SK-N-SH (cell line): ENCODE measurements at regions not wholly inside any gene's neighbourhood (a gene's known extent, or its start where the extent isn't known, plus 50 kb on each side); places are given as distances from the start of the nearest gene placed in this dataset.

ENCODE experiments used
- CTCF ChIA-PET: fragments of 300-600, 350-600 bp; formaldehyde crosslinking; extraction: SDS; loops from one replicate; lab custom pipeline; 2021; lab: Yijun Ruan, JAX
- POLR2A ChIA-PET: fragments of 350-600 bp; sonication (Branson Sonifier 250); formaldehyde crosslinking; extraction: SDS; loops from one replicate; lab custom pipeline; 2020; ENCODE audit warnings: antibody characterized with exemption, inconsistent platforms; lab: Yijun Ruan, JAX
- DNase-seq: peaks from one replicate; pipeline ENCODE4 v3.0.0; 2012
- H2AFZ ChIP-seq: fragments of 200-600 bp; sonication (generic); 2 replicates; pipeline ENCODE4 v1.8.1; 2016; ENCODE audit warnings: antibody characterized with exemption, mild to moderate bottlenecking, low read depth
- H3F3A ChIP-seq: fragments of 200-600 bp; sonication (generic); replicated peaks from 2 replicates; pipeline ENCODE3; 2016; ENCODE audit warnings: antibody characterized with exemption, mild to moderate bottlenecking; ENCODE audit not compliant: insufficient read depth
- H3K27ac ChIP-seq, 2 experiments: fragments of 200-500 bp in 1 of 2; fragments of 200-600 bp in 1 of 2; sonication (Bioruptor generic) in 1 of 2; sonication (generic), shearing (Covaris generic) in 1 of 2; 2 replicates each; pipeline versions ENCODE4 v1.5.1 to v1.6.1; 2014 to 2016; ENCODE audit warnings: low read depth in 2 of 2, inconsistent platforms in 1 of 2, low read length in 1 of 2, mild to moderate bottlenecking in 1 of 2, mixed read lengths in 1 of 2
- H3K27me3 ChIP-seq: fragments of 200-600 bp; sonication (generic), shearing (Covaris generic); 2 replicates; pipeline ENCODE4 v1.6.1; 2016; ENCODE audit warnings: mixed run types; ENCODE audit not compliant: insufficient read depth
- H3K36me3 ChIP-seq, 2 experiments: fragments of 200-500 bp in 1 of 2; fragments of 200-600 bp in 1 of 2; sonication (Bioruptor generic) in 1 of 2; sonication (generic) in 1 of 2; replicated peaks in 1 of 2; 2 replicates each; pipeline versions ENCODE3 to v1.5.1; 2014 to 2016; ENCODE audit warnings: low read length in 1 of 2, mild to moderate bottlenecking in 1 of 2; ENCODE audit not compliant: insufficient read depth in 2 of 2, control insufficient read depth in 1 of 2
- H3K4me1 ChIP-seq, 2 experiments: fragments of 200-500 bp in 1 of 2; fragments of 200-600 bp in 1 of 2; sonication (Bioruptor generic) in 1 of 2; sonication (generic), shearing (Covaris generic) in 1 of 2; 2 replicates each; pipeline versions ENCODE4 v1.5.1 to v1.6.1; 2014 to 2016; ENCODE audit warnings: low read depth in 1 of 2, low read length in 1 of 2, mixed run types in 1 of 2; ENCODE audit not compliant: insufficient read depth in 2 of 2, control insufficient read depth in 1 of 2
- H3K4me2 ChIP-seq: fragments of 200-600 bp; sonication (generic), shearing (Covaris generic); 2 replicates; pipeline ENCODE4 v1.6.1; 2017; ENCODE audit warnings: mixed run types
- H3K4me3 ChIP-seq, 2 experiments: fragments of 200-500 bp in 1 of 2; fragments of 200-600 bp in 1 of 2; sonication (Bioruptor generic) in 1 of 2; sonication (generic), shearing (Covaris generic) in 1 of 2; 2 replicates each; pipeline versions ENCODE4 v1.5.1 to v1.8.1; 2014 to 2016; ENCODE audit warnings: low read depth in 2 of 2, inconsistent platforms in 1 of 2, low read length in 1 of 2, mild to moderate bottlenecking in 1 of 2, mixed read lengths in 1 of 2, moderate library complexity in 1 of 2
- H3K79me2 ChIP-seq: fragments of 200-600 bp; sonication (generic); 2 replicates; pipeline ENCODE4 v1.8.1; 2017; ENCODE audit warnings: mild to moderate bottlenecking; ENCODE audit not compliant: insufficient read depth
- H3K9ac ChIP-seq: fragments of 200-600 bp; sonication (generic); 2 replicates; pipeline ENCODE4 v1.6.1; 2017; ENCODE audit warnings: mixed run types
- H3K9me2 ChIP-seq: fragments of 200-600 bp; sonication (generic); 2 replicates; pipeline ENCODE4 v1.6.1; 2017; ENCODE audit warnings: mixed run types
- H3K9me3 ChIP-seq: fragments of 200-600 bp; sonication (generic); 2 replicates; pipeline ENCODE4 v1.6.1; 2017; ENCODE audit warnings: mixed run types, mild to moderate bottlenecking, moderate library complexity
- H4K20me1 ChIP-seq: fragments of 200-600 bp; sonication (generic); 2 replicates; pipeline ENCODE4 v1.6.1; 2017; ENCODE audit warnings: mild to moderate bottlenecking, mixed run types; ENCODE audit not compliant: insufficient read depth
- EP300 ChIP-seq, 2 experiments: IDR thresholded peaks; 2 replicates each; pipeline versions ENCODE4 v1.4.0 to v1.6.1; 2012; ENCODE audit warnings: borderline replicate concordance in 1 of 2, low read depth in 1 of 2, low read length in 1 of 2
- EZH2phosphoT487 ChIP-seq: fragments of 200-600 bp; sonication (generic); IDR thresholded peaks from 2 replicates; pipeline ENCODE4 v1.6.1; 2017; ENCODE audit warnings: low read depth, mixed run types, mild to moderate bottlenecking, antibody characterized with exemption, moderate library complexity, borderline replicate concordance
- FOXJ3 ChIP-seq: sonication (generic); formaldehyde crosslinking; IDR thresholded peaks from 2 replicates; pipeline ENCODE4 v1.5.1; 2020; ENCODE audit warnings: mild to moderate bottlenecking, missing genetic modification reagents
- FOXM1 ChIP-seq: IDR thresholded peaks from 2 replicates; pipeline ENCODE4 v1.4.0; 2012; ENCODE audit warnings: low read depth, mild to moderate bottlenecking
- GATA2 ChIP-seq: sonication (generic); formaldehyde crosslinking; IDR thresholded peaks from 2 replicates; pipeline ENCODE4 v1.5.0; 2020; ENCODE audit warnings: mild to moderate bottlenecking, missing genetic modification reagents
- MXI1 ChIP-seq: IDR thresholded peaks from 2 replicates; pipeline ENCODE4 v1.6.1; 2012; ENCODE audit warnings: mild to moderate bottlenecking, low read depth, low read length, improper control_type of control experiment
- NFIC ChIP-seq: IDR thresholded peaks from 2 replicates; pipeline ENCODE4 v1.4.0; 2012; ENCODE audit warnings: borderline replicate concordance
- PBX3 ChIP-seq: IDR thresholded peaks from 2 replicates; pipeline ENCODE4; 2012
- RCOR1 ChIP-seq: fragments of 150-350 bp; IDR thresholded peaks from 2 replicates; pipeline ENCODE4 v1.6.1; 2017; ENCODE audit warnings: antibody characterized with exemption, low read length
- RFX5 ChIP-seq: IDR thresholded peaks from 2 replicates; pipeline ENCODE4 v1.6.1; 2012; ENCODE audit warnings: mild to moderate bottlenecking, improper control_type of control experiment, low read length
- RXRA ChIP-seq: IDR thresholded peaks from 2 replicates; pipeline ENCODE4 v1.4.0; 2012; ENCODE audit warnings: low read depth, mild to moderate bottlenecking, borderline replicate concordance
- SIN3A ChIP-seq: IDR thresholded peaks from 2 replicates; pipeline ENCODE4 v1.6.1; 2012; ENCODE audit warnings: low read depth, mild to moderate bottlenecking, low read length, moderate library complexity, borderline replicate concordance
- SMC3 ChIP-seq: IDR thresholded peaks from 2 replicates; pipeline ENCODE4 v1.6.1; 2012; ENCODE audit warnings: low read depth, low read length, improper control_type of control experiment
- TAF1 ChIP-seq: IDR thresholded peaks from 2 replicates; pipeline ENCODE4 v1.6.1; 2012; ENCODE audit warnings: low read depth, mild to moderate bottlenecking, low read length, moderate library complexity, borderline replicate concordance
- YY1 ChIP-seq: IDR thresholded peaks from 2 replicates; pipeline ENCODE4 v1.4.0; 2012; ENCODE audit warnings: low read depth, mild to moderate bottlenecking
- WGBS: methylation state at CpG from one replicate; pipeline ENCODE4 v1.1.6; 2017; ENCODE audit warnings: low lambda C conversion rate; 5-methylcytosine and 5-hydroxymethylcytosine counted together
- TF ChIP-seq, protein P1 (sequence below): IDR thresholded peaks from 2 replicates; pipeline ENCODE4 v1.4.0; 2012; ENCODE audit warnings: low read depth, borderline replicate concordance
- TF ChIP-seq, protein P2 (sequence below): IDR thresholded peaks from 2 replicates; pipeline ENCODE4 v1.6.1; 2012; ENCODE audit warnings: mild to moderate bottlenecking, low read depth, low read length, moderate library complexity

DNA sequence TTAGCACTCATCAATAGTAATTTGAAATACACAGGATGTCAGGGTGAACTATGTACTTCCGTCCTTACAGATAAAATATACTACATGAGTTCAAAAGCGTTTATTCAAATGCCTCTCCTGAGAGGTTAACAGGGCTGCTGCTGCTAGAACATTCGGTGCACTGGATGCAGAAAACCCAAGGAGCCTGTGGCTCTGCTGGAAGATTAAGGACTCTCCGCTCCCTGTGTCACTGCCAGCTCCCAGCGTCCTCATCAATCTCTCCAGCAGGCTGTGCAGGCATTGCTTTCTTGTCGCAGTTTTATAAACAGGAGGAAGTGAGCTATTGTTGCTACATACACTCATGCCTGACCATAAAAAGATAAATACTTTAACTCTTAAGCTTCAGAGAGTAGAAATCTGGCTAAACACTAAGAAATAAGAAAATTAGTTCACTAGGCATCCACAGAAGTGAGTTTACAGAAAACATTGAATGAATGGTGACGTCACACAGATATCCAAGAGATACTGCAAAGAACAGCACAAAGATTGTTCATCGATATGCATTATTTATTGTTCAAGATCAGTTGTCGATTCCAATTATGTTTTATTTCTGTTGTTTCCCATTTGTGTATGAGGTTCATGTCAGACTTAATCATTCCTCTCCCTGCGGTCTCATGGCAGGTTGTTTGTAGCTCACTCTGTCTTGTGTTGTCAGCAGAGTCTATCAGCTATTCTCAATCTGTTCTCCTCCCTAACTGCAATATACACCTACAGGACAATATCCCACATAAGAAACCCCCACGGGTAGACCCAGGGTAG, 127.9 kb upstream of the MON1B start:
- Histone ChIP-seq H3K79me2 (no peaks in the 10 kb centered on the region), H4K20me1 (no peaks in the 10 kb centered on the region), H3K36me3 (no peaks in the 10 kb centered on the region), H3K9ac (no peak overlapping the region), H2AFZ (no peak overlapping the region), H3K9me2 (no peaks in the 10 kb centered on the region)
- CTCF ChIA-PET = interaction anchor here (0.7 to 2.4 kb wide), 4 partner anchors 19 to 109 kb away, joined by 3 to 9 read pairs (median 3); no protein-coding TSS in a partner anchor
- TF ChIP-seq NFIC (no peak), PBX3 (no peak), RXRA (no peak), SMC3 (no peak), RFX5 (no peak), TAF1 (no peak)
- TF ChIP-seq, protein P1, sequence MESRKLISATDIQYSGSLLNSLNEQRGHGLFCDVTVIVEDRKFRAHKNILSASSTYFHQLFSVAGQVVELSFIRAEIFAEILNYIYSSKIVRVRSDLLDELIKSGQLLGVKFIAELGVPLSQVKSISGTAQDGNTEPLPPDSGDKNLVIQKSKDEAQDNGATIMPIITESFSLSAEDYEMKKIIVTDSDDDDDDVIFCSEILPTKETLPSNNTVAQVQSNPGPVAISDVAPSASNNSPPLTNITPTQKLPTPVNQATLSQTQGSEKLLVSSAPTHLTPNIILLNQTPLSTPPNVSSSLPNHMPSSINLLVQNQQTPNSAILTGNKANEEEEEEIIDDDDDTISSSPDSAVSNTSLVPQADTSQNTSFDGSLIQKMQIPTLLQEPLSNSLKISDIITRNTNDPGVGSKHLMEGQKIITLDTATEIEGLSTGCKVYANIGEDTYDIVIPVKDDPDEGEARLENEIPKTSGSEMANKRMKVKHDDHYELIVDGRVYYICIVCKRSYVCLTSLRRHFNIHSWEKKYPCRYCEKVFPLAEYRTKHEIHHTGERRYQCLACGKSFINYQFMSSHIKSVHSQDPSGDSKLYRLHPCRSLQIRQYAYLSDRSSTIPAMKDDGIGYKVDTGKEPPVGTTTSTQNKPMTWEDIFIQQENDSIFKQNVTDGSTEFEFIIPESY = no peak
- TF ChIP-seq, all 33 proteins: peak for 0
- POLR2A ChIA-PET = no interaction called here
- Histone ChIP-seq H3K27ac (no peak overlapping the region), H3K4me1 (peaks cover 0 to 4% of the 10 kb centered on the region in 2 experiments; a peak in 1 of 4 replicates), H3K27me3 (no peaks in the 10 kb centered on the region), H3K9me3 (no peaks in the 10 kb centered on the region), H3K4me3 (no peak overlapping the region), H3F3A (no peaks in the 10 kb centered on the region), H3K4me2 (no peak overlapping the region)
- no peak for DNase-seq
- 48% methylated on average over 10 of the region's 11 CpGs for WGBS

GRCh38 chr16:77063676-77064016, 127.3 kb upstream of the MON1B start:
- Histone ChIP-seq H3K9ac (no peak overlapping the region), H2AFZ (no peak overlapping the region), H4K20me1 (no peaks in the 10 kb centered on the region), H3F3A (no peaks in the 10 kb centered on the region), H3K4me3 (no peak overlapping the region), H3K4me1 (peaks cover 0 to 4% of the 10 kb centered on the region in 2 experiments; a peak in 1 of 4 replicates), H3K4me2 (no peak overlapping the region), H3K27me3 (no peaks in the 10 kb centered on the region), H3K27ac (no peak overlapping the region), H3K79me2 (no peaks in the 10 kb centered on the region), H3K36me3 (no peaks in the 10 kb centered on the region), H3K9me2 (no peaks in the 10 kb centered on the region), H3K9me3 (no peaks in the 10 kb centered on the region)
- CTCF ChIA-PET = interaction anchor here (0.7 to 2.4 kb wide), 4 partner anchors 20 to 108 kb away, joined by 3 to 9 read pairs (median 3); no protein-coding TSS in a partner anchor
- WGBS = 6% methylated on average over 1 of the region's 1 CpG
- POLR2A ChIA-PET = no interaction called here
- no peak for DNase-seq
- no peak for TF ChIP-seq FOXJ3 (CRISPR knock-in tag)
- no peak for TF ChIP-seq SMC3
- no peak for TF ChIP-seq MXI1
- TF ChIP-seq RCOR1 = no peak
- no peak for TF ChIP-seq GATA2 (CRISPR knock-in tag)
- no peak for TF ChIP-seq SIN3A
- TF ChIP-seq TAF1 = no peak
- no peak for TF ChIP-seq RXRA
- TF ChIP-seq, protein P2, sequence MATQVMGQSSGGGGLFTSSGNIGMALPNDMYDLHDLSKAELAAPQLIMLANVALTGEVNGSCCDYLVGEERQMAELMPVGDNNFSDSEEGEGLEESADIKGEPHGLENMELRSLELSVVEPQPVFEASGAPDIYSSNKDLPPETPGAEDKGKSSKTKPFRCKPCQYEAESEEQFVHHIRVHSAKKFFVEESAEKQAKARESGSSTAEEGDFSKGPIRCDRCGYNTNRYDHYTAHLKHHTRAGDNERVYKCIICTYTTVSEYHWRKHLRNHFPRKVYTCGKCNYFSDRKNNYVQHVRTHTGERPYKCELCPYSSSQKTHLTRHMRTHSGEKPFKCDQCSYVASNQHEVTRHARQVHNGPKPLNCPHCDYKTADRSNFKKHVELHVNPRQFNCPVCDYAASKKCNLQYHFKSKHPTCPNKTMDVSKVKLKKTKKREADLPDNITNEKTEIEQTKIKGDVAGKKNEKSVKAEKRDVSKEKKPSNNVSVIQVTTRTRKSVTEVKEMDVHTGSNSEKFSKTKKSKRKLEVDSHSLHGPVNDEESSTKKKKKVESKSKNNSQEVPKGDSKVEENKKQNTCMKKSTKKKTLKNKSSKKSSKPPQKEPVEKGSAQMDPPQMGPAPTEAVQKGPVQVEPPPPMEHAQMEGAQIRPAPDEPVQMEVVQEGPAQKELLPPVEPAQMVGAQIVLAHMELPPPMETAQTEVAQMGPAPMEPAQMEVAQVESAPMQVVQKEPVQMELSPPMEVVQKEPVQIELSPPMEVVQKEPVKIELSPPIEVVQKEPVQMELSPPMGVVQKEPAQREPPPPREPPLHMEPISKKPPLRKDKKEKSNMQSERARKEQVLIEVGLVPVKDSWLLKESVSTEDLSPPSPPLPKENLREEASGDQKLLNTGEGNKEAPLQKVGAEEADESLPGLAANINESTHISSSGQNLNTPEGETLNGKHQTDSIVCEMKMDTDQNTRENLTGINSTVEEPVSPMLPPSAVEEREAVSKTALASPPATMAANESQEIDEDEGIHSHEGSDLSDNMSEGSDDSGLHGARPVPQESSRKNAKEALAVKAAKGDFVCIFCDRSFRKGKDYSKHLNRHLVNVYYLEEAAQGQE = no peak
- TF ChIP-seq RFX5 = no peak
- no peak for TF ChIP-seq NFIC
- TF ChIP-seq EZH2phosphoT487 = no peak
- no peak for TF ChIP-seq EP300 (IDR thresholded peaks at IDR 0.05; ENCODE audit: borderline replicate concordance in 1 of 2, low read depth in 1 of 2, low read length in 1 of 2)
- no peak for TF ChIP-seq YY1
- no peak for TF ChIP-seq PBX3
- TF ChIP-seq FOXM1 = no peak
